ENCODE measurements at regions not wholly inside any gene's neighbourhood (a gene's known extent, or its start where the extent isn't known, plus 50 kb on each side); places are given as distances from the start of the nearest gene placed in this dataset.

DNA sequence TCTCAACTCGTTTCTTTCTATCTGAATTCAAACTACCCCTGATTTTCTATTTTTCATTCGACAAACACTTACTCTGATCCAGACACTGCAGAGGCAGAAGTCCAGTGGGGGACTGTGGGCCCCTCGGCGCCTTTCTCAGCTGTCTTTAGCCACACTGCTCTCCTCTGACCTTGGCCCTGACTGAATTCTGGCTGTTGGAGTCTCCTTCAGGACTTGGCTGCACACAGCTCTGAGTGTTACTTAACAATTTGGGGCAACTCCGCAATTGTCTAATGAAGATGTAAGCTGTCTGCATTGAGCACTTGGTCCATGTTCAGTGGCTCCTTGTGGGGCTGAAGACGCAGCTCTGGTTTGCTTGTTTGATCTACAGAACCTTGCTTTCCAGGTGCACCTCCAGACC is 57.3 kb upstream of the ACSL1 start:
- TF ChIP-seq CREB1 (IDR thresholded peaks at IDR 0.05) (no peak), CREB1 (CRISPR knock-in tag; IDR thresholded peaks at IDR 0.05) (no peak)
- TF ChIP-seq, protein P1, sequence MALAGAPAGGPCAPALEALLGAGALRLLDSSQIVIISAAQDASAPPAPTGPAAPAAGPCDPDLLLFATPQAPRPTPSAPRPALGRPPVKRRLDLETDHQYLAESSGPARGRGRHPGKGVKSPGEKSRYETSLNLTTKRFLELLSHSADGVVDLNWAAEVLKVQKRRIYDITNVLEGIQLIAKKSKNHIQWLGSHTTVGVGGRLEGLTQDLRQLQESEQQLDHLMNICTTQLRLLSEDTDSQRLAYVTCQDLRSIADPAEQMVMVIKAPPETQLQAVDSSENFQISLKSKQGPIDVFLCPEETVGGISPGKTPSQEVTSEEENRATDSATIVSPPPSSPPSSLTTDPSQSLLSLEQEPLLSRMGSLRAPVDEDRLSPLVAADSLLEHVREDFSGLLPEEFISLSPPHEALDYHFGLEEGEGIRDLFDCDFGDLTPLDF (CRISPR knock-in tag; IDR thresholded peaks at IDR 0.05): no peak

All from K562 (cell line).